Panc1 (cell line): ENCODE measurements at regions not wholly inside any gene's neighbourhood (a gene's known extent, or its start where the extent isn't known, plus 50 kb on each side); places are given as distances from the start of the nearest gene placed in this dataset.

Experiments
- POLR2AphosphoS5 ChIP-seq: IDR thresholded peaks from 2 replicates; pipeline ENCODE4 v1.6.1; 2012; ENCODE audit warnings: mild to moderate bottlenecking, low read depth, low read length, moderate library complexity
- TCF7L2 ChIP-seq: IDR thresholded peaks from 2 replicates; pipeline ENCODE4 v1.6.1; 2011; ENCODE audit warnings: mild to moderate bottlenecking, low read depth, low read length, inconsistent platforms
- TF ChIP-seq, protein P1 (sequence below): fragments of 450-650 bp; IDR thresholded peaks from 2 replicates; pipeline ENCODE4 v1.5.1; 2017; ENCODE audit warnings: mild to moderate bottlenecking

DNA sequence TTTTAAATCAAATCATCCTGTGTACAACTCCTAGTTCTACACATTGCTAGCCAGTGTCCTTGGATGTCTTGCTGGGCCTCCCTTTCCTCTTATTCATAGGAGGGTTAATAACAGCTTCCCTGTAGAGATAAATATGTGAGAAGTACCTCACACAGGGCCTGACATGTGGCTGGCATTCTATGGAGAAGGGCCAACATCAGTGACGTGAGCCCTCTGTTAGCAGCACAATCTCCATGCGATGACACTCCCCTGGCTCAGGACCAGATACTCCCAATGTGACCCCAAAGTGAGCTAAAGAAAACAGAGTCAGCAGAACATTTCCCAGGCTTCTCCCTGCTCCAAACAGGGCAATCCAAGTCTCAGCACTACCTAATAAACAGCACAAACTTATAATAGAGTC lies 818.4 kb downstream of the DIAPH3 start:
- TF ChIP-seq, protein P1, sequence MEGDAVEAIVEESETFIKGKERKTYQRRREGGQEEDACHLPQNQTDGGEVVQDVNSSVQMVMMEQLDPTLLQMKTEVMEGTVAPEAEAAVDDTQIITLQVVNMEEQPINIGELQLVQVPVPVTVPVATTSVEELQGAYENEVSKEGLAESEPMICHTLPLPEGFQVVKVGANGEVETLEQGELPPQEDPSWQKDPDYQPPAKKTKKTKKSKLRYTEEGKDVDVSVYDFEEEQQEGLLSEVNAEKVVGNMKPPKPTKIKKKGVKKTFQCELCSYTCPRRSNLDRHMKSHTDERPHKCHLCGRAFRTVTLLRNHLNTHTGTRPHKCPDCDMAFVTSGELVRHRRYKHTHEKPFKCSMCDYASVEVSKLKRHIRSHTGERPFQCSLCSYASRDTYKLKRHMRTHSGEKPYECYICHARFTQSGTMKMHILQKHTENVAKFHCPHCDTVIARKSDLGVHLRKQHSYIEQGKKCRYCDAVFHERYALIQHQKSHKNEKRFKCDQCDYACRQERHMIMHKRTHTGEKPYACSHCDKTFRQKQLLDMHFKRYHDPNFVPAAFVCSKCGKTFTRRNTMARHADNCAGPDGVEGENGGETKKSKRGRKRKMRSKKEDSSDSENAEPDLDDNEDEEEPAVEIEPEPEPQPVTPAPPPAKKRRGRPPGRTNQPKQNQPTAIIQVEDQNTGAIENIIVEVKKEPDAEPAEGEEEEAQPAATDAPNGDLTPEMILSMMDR, result no peak
- TF ChIP-seq TCF7L2, result no peak
- TF ChIP-seq POLR2AphosphoS5, result no peak
